Renal cortex interstitium (tissue), 11 donors: ENCODE measurements at regions not wholly inside any gene's neighbourhood (a gene's known extent, or its start where the extent isn't known, plus 50 kb on each side); places are given as distances from the start of the nearest gene placed in this dataset.

Experiments
- DNase-seq, 11 donors: peaks; one replicate each; pipeline ENCODE4 v3.0.0-alpha.2; 2013; ENCODE audit warnings: low read depth in 9 of 11, low spot score in 4 of 11; ENCODE audit errors: extremely low read depth in 1 of 11

GRCh38 chr7:25031432-25031831, 51.5 kb upstream of the OSBPL3 start:
- DNase-seq: no peak

GRCh38 chr7:25031007-25031406, 51.0 kb upstream of the OSBPL3 start:
- no peak for DNase-seq
